ENCODE measurements at regions not wholly inside any gene's neighbourhood (a gene's known extent, or its start where the extent isn't known, plus 50 kb on each side); places are given as distances from the start of the nearest gene placed in this dataset.
"Not testable (repeated sequence)": the region's sequence is repeated elsewhere in the genome, so short reads cannot be mapped to it uniquely, and the experiment has no call there.

DNA sequence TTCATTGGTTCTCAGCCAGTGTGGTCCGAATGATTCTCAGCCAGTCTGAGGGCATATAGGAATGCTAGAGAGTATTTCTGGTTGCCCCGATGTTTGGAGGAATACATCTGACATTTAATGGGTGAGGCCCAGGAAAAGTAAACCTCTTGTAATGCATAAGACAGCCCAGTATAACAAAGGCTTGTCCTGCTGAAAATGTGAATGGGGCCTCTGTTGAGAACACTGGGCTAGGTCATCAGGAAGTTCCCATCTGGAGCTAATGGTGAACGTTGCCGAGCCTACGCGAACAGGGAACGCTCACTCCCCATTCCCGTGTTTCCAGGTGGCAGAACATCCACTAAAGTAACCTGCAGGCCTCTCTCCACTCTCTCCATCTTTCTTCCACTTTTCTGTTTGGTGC is 132.0 kb upstream of the CLNK start:
- no peak for DNase-seq (ENCODE audit: low spot score)

- DNase-seq (ENCODE audit: low spot score): no peak
Observed at GRCh38 chr4:10811991-10812390, 127.4 kb upstream of the CLNK start.

DNA sequence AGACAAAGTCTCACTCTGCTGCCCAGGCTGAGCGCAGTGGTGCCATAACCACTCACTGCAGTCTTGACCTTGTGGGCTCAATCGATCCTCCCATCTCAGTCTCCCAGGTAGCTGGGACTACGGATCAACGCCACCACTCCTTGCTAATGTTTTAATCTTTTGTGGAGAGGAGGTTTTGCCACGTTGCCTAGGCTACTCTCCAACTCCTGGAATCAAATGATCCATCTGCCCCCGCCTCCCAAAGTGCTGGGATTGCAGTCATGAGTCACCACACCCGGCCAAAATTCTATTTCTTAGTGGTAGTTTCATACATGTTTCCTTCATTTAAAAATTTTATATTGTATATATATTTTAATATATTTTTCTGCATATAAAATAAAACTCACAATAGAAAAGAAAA is 125.8 kb upstream of the CLNK start:
- no peak for DNase-seq (ENCODE audit: low spot score)

GRCh38 chr4:10809905-10810304 is 125.3 kb upstream of the CLNK start:
- DNase-seq (ENCODE audit: low spot score): no peak

GRCh38 chr4:10808591-10808990 is 124.0 kb upstream of the CLNK start:
- DNase-seq (ENCODE audit: low spot score): peak; percentile 85

DNA sequence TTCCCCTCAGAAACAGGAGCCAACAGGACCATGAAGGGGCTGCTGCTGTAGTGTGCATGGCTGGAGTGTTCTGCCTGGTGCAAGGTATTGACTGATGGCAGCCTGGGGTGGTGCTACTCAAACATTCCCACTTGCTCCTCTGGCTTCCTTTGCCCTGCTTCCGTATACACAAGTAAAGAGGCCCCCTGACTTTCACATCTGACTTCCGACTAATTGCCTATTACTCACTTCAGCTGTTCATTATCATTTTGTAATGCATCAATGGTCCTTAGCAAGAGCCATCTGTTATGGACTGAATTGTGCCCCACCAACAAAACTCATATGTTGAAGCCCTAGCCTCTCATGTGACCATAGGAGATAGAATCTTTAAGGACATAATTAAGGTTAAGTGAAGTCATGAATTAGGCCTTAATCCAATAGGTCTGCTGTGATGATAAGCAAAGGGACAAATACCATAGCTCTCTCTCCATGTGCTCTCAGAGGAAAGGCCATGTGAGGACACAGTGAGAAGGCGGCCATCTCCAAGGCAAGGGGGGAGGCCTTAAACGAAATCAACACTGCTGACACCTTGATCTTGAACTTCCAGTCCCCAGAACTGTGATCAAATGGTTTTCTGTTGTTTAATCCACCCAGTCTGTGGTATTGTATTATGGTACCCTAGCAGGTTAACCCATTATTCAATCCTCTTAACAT is 122.5 kb upstream of the CLNK start:
- DNase-seq (ENCODE audit: low spot score): no peak

GRCh38 chr4:10803713-10804343 is 119.3 kb upstream of the CLNK start:
- no peak for DNase-seq (ENCODE audit: low spot score)

DNA sequence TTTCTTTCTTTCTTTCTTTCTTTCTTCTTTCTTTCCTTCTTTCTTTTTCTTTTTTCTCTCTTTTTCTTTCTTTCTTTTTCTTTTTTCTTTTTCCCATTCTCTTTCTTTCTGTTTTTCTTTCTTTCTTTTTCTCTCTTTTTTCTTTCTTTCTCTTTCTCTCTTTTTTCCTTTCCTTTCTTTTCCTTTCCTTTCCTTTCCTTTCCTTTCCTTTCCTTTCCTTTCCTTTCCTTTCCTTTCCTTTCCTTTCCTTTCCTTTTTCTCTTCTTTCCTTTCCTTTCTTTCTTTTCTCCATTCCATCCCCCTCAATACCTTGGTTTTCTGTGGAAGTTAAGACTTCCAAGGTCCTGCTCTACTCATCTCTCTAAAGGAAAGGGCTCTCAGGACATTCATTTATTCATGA is 102.8 kb upstream of the CLNK start:
- DNase-seq (ENCODE audit: low spot score): no peak

- DNase-seq (ENCODE audit: low spot score): no peak
Observed at GRCh38 chr4:10784621-10785020, 100.1 kb upstream of the CLNK start.

- no peak for DNase-seq (ENCODE audit: low spot score)
Observed at GRCh38 chr4:10783351-10783750, 98.8 kb upstream of the CLNK start.

DNA sequence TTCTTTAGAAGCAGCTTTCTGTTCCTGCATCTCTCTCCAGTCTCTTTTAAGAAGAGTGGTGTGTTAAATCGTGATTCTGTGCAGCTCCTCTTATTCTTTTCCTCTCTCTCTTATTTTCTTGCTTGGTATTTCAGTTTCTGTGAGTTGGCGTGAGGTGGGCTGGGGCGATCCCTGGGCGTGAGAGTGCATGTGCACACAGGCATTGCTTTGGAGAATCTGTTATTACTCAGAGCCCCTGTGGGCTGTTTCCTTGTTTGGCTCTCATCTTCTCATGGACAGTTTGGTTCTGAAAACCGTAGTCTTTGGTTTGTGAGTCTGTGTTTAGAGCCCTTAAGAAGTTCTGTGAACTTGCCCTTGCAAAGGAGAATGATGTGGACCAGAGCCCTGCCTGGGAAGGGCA is 97.2 kb upstream of the CLNK start:
- no peak for DNase-seq (ENCODE audit: low spot score)

- not testable (repeated sequence) for DNase-seq (ENCODE audit: low spot score)
Observed at GRCh38 chr4:10780803-10781202, 96.2 kb upstream of the CLNK start.

- DNase-seq (ENCODE audit: low spot score): not testable (repeated sequence)
Observed at GRCh38 chr4:10775132-10775531, 90.6 kb upstream of the CLNK start.

DNA sequence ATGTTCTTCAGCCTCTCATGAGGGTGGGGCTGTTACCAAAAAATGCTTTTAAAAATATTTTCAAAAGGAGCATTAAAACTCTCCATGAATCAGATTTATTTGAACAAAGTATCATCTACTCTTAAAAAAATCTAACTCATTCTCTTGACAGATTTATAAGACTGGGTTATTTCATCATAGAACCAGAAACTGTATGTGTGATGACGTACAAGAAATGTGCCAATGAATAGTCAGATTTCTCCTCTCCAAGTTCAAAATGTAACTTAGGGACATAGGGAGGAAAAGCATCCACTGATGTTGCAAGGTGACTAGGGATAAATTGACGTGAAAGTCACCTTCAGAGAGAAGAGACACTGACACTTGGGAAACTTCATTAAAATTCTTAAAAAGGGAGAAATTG is 89.1 kb upstream of the CLNK start:
- DNase-seq (ENCODE audit: low spot score): no peak

DNA sequence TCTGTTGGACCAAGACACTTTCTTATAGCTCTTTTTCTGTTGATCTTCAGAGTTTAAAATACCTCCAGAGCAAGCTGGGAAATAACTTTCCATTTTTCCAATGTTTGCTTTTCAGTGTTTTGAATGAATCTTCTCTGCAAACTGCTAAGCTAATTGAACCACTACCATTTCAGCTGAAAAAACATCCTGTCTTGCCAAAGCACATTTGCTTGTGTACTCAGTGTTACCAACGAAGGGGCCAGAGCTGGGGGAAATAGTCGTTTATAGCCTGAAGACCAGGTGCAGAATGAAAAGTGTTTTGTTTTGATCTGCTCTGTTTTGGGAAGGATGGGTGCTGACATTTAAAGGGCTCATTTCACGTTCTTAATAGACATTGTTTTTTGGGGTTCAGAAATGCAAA is 88.4 kb upstream of the CLNK start:
- DNase-seq (ENCODE audit: low spot score): no peak

DNA sequence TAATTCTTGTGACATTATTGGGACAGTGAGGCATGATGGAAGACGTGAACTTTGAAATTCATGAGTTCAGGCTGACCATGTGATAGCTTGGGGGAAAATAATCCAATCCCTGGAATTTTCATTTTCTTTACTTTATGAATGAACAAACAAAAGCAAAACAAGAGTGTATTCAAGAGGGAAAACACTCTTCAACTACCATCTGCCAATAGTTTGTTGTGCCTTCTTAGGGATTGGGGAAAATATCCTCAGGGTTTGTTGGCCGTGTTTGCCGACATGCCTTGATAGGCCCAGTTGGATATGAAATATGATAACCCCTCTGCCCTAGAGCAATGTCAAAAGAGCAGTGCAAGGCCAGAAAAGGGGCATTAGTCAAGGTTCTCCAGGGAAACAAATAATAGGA is 80.8 kb upstream of the CLNK start:
- no peak for DNase-seq (ENCODE audit: low spot score)

- no peak for DNase-seq (ENCODE audit: low spot score)
Observed at GRCh38 chr4:10762561-10762960, 78.0 kb upstream of the CLNK start.

DNA sequence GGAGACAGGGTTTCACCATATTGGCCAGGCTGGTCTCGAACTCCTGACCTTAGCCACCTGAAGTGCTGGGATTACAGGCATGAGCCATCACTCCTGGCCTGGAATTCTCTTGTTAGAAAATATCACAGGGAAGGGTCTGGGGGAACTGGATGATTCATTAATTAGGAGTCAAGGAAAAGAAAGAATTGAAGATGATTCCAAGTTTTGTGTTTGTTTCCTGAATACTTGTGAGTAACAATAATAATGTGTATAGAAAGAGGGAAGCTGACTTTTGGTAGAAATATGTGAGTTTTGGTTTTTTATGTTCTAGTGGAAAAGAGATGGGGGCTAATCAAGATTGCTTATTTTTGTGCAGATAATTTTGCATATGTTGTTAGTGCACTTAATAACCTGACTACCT is 77.3 kb upstream of the CLNK start:
- no peak for DNase-seq (ENCODE audit: low spot score)

DNA sequence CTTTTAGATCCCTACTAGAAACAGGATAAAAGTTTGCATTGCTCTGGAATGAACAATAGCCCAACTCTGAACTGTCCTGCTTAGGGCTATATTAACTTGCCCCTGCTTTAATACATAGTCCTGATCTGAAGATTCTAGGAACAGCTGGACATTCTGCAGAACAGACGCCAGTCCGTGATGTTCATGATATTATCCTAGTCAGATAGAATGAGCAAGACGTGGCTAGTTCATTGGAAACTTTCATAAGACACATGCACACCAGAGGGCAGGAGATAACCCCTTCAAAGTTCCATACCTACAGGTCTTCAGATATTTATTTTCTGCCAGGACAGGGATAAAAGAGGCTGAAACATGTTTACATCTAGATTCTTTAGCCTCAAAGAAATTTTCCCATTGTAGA is 75.5 kb upstream of the CLNK start:
- no peak for DNase-seq (ENCODE audit: low spot score)

DNA sequence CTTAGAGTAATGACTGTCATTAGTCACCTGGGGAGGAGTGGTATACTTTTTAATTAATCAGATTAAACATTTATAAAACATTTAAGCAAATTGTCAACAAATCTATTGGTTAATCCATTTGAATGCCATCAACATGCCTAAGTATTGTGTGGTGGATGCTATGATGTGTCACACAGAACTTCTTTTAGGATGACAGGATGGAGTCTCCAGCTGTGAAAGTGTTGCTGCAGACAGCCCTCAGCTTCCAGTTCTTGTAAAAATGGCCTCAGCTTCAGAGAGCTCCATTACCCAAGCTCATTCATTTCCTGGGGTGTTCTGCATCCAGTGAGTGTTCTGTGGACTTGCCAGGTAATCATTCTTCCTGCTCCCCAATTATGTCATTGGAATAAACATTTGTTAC is 74.3 kb upstream of the CLNK start:
- no peak for DNase-seq (ENCODE audit: low spot score)

DNA sequence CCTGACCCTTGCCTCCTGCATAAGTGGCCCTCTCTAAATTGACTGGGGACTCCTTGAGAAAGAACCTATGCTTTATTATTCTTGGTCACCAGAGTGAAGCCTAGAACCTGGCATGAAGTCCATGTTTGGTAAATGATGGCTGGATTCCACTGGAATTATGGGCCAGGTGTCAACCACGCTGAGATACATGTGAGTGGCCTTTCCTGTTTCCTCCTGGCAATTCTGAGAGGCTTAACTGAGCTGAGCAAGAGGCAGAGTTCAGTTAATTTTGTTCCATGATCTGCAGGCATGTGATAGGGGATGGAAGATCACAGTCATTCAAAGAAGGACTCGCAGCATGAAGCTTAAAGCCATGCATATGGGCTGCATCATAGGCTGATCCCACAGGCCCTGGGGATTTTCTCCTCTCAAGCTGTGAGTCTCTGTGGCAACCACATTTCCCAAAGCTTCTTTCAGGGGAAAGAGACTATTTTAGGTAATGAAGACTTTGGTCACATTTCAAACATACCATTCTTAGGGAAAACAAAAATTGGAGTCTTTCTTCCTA is 69.4 kb upstream of the CLNK start:
- DNase-seq (ENCODE audit: low spot score): no peak

- no peak for DNase-seq (ENCODE audit: low spot score)
Observed at GRCh38 chr4:10753336-10753735, 68.8 kb upstream of the CLNK start.

DNA sequence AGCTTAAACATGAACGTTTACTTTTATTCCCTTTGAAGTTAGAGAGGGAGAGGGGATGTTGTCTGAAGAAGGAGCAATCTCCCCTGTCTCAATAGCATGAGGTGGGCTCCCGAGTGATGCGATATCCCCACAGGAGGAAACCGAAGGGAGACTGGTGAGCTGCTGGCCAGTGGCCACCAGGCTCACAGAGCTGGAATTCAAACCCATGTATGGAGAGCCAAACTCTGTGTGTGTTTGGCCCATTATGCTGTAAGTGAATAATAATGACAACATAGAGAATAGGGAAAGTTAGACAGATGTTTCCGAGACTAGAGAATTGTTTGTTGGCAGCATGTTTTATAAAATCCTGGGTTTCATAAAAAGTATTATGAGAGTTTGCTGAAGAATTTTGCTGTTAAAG is 66.1 kb upstream of the CLNK start:
- peak; percentile 64 for DNase-seq (ENCODE audit: low spot score)

DNA sequence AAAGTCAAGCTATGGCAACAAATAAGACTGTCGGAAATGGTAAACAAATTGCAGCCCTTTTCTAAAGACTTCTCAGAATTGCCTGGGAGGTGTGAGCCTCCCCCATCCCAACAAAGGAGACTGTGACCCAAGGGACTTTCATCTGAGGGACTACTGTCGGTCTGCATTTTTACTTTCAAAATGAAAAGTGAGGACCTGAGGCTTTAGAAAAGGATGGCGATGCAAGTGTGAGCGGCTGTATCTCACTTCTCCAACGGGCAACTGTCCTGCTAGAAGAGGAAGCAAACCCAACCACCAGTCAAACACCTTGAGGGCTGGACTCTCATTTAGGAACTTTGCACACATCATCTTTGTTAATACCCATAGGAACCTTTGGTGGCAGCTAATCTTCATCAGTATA is 62.6 kb upstream of the CLNK start:
- DNase-seq (ENCODE audit: low spot score): no peak

All from left forelimb (tissue), 1 donor.